ENCODE measurements at regions not wholly inside any gene's neighbourhood (a gene's known extent, or its start where the extent isn't known, plus 50 kb on each side); places are given as distances from the start of the nearest gene placed in this dataset.
"Not testable (repeated sequence)": the region's sequence is repeated elsewhere in the genome, so short reads cannot be mapped to it uniquely, and the experiment has no call there.

- not testable (repeated sequence) for DNase-seq (ENCODE audit: low spot score)
Measured at GRCh38 chr5:93682471-93683404, 58.7 kb downstream of the POU5F2 start.

GRCh38 chr5:93681432-93681831 is 60.0 kb downstream of the POU5F2 start:
- DNase-seq (ENCODE audit: low spot score) = no peak

GRCh38 chr5:93677359-93677891 is 64.0 kb downstream of the POU5F2 start:
- peak; percentile 85 for DNase-seq (ENCODE audit: low spot score)

GRCh38 chr5:93676704-93677103 is 64.7 kb downstream of the POU5F2 start:
- DNase-seq (ENCODE audit: low spot score) = no peak

GRCh38 chr5:93675460-93676450 is 65.6 kb downstream of the POU5F2 start:
- no peak for DNase-seq (ENCODE audit: low spot score)

- DNase-seq (ENCODE audit: low spot score) = no peak
Measured at GRCh38 chr5:93674866-93675459, 66.4 kb downstream of the POU5F2 start.

- DNase-seq (ENCODE audit: low spot score) = no peak
Measured at GRCh38 chr5:93674138-93674537, 67.3 kb downstream of the POU5F2 start.

GRCh38 chr5:93673316-93673954 is 68.0 kb downstream of the POU5F2 start:
- DNase-seq (ENCODE audit: low spot score) = no peak

- DNase-seq (ENCODE audit: low spot score) = no peak
Measured at GRCh38 chr5:93665648-93666047, 75.8 kb downstream of the POU5F2 start.

GRCh38 chr5:93660677-93661076 is 77.7 kb downstream of the NR2F1 start:
- no peak for DNase-seq (ENCODE audit: low spot score)

- no peak for DNase-seq (ENCODE audit: low spot score)
Measured at GRCh38 chr5:93658044-93658443, 75.0 kb downstream of the NR2F1 start.

- DNase-seq (ENCODE audit: low spot score) = no peak
Measured at GRCh38 chr5:93654676-93655075, 71.7 kb downstream of the NR2F1 start.

- no peak for DNase-seq (ENCODE audit: low spot score)
Measured at GRCh38 chr5:93653716-93654115, 70.7 kb downstream of the NR2F1 start.

GRCh38 chr5:93649234-93649900 is 66.3 kb downstream of the NR2F1 start:
- no peak for DNase-seq (ENCODE audit: low spot score)

GRCh38 chr5:93644760-93645159 is 61.7 kb downstream of the NR2F1 start:
- DNase-seq (ENCODE audit: low spot score) = no peak

Measured in kidney tubule cell (primary cell).